ENCODE measurements at regions not wholly inside any gene's neighbourhood (a gene's known extent, or its start where the extent isn't known, plus 50 kb on each side); places are given as distances from the start of the nearest gene placed in this dataset.

DNA sequence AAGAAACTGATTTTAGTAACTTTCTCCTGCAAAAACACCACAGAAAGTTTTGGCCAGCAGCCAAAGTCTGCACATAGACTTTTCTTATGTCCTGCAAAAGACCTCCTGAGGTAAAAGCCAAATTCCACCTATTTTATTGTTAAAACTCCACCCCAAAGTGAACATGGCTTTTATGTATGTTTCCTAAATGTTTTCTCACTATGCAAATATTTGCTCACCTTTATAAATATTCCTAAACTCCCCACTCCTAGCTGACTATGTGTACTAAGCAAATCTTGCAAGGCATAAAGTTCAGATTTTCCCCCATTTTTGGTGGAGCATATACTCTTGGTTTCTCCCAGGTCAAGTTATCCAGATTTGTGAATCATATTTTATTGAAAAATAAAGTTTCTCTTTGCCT lies 446.2 kb downstream of the DNAH5 start:
- H3K9me3 ChIP-seq, result no peaks in the 10 kb centered on the region
- no peaks in the 10 kb centered on the region for H3K27me3 ChIP-seq (replicated peaks; ENCODE audit: insufficient read depth)
- TF ChIP-seq, protein P1, sequence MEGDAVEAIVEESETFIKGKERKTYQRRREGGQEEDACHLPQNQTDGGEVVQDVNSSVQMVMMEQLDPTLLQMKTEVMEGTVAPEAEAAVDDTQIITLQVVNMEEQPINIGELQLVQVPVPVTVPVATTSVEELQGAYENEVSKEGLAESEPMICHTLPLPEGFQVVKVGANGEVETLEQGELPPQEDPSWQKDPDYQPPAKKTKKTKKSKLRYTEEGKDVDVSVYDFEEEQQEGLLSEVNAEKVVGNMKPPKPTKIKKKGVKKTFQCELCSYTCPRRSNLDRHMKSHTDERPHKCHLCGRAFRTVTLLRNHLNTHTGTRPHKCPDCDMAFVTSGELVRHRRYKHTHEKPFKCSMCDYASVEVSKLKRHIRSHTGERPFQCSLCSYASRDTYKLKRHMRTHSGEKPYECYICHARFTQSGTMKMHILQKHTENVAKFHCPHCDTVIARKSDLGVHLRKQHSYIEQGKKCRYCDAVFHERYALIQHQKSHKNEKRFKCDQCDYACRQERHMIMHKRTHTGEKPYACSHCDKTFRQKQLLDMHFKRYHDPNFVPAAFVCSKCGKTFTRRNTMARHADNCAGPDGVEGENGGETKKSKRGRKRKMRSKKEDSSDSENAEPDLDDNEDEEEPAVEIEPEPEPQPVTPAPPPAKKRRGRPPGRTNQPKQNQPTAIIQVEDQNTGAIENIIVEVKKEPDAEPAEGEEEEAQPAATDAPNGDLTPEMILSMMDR (IDR thresholded peaks at IDR 0.05), result no peak
- ATAC-seq (ENCODE audit: insufficient number of reproducible peaks, low FRiP score, low read depth) (no peak), DNase-seq (ENCODE audit: low spot score) (no peak)
- H3K4me3 ChIP-seq, result no peak overlapping the region
- no peak overlapping the region for H3K27ac ChIP-seq
- no peaks in the 10 kb centered on the region for H3K36me3 ChIP-seq
- H3K4me1 ChIP-seq (ENCODE audit: control insufficient read depth in 1 of 2, low read depth in 2 of 2), result no peaks in the 10 kb centered on the region

DNA sequence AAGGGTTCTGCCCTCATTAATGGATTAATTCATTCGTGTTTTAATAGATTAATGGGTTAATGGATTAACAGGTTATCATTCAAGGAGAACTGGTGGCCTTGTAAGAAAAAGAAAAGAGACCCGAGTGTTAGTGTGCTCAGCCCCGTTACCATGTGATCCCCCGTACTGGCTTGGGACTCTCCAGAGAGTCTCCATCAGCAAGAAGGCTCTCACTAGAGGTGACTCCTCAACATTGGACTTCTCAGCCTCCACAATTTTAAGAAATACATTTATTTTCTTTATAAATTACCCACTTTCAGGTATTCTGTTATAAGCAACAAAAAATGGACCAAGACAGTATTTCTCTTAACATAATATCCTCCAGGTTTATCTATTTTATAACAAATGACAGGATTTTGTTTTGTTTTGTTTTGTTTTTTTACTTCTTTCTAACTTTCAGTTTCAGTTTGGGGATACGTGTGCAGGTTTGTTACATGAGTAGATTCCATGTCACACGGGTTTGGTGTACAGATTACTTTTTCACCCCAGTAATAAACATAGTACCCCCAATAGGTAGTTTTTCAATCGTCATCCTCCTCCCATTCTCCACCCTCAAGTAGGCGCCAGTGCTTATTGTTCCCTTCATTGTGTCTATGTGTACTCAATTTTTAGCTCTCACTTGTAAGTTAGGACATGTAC lies 456.1 kb downstream of the DNAH5 start:
- no peak for DNase-seq (ENCODE audit: low spot score)

DNA sequence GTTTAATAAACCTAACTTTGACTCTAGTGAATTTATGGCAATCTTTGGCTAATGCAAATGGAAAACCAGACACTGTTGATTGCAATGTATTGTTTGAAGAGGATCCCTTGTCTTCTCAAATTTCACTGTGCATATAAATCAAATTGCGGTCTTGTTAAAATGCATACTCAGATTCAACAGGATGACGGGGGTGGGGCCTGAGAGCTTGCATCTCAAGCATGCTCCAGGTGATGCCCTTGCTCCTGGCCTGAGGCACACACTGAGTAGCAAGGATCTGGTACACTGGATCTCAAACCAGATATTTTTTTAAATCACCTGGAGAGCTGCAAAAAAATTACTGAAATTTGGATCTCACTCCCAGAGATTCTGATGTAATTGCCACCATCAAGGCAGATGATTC lies 463.7 kb downstream of the DNAH5 start:
- Histone ChIP-seq H3K4me1 (ENCODE audit: control insufficient read depth in 1 of 2, low read depth in 2 of 2) (no peaks in the 10 kb centered on the region), H3K36me3 (no peaks in the 10 kb centered on the region), H3K4me3 (no peak overlapping the region), H3K9me3 (no peaks in the 10 kb centered on the region), H3K27ac (no peak overlapping the region), H3K27me3 (replicated peaks; ENCODE audit: insufficient read depth) (no peaks in the 10 kb centered on the region)
- TF ChIP-seq, protein P1 (IDR thresholded peaks at IDR 0.05), result no peak
- DNase-seq (ENCODE audit: low spot score) (no peak), ATAC-seq (ENCODE audit: insufficient number of reproducible peaks, low FRiP score, low read depth) (no peak)

More for the DNA sequence above, 456.1 kb downstream of the DNAH5 start:
- Histone ChIP-seq H3K27ac (no peak overlapping the region), H3K36me3 (no peaks in the 10 kb centered on the region), H3K9me3 (no peaks in the 10 kb centered on the region), H3K4me1 (ENCODE audit: control insufficient read depth in 1 of 2, low read depth in 2 of 2) (no peaks in the 10 kb centered on the region), H3K27me3 (replicated peaks; ENCODE audit: insufficient read depth) (no peaks in the 10 kb centered on the region), H3K4me3 (no peak overlapping the region)
- TF ChIP-seq, protein P1 (IDR thresholded peaks at IDR 0.05), result no peak
- ATAC-seq (ENCODE audit: insufficient number of reproducible peaks, low FRiP score, low read depth), result no peak

DNA sequence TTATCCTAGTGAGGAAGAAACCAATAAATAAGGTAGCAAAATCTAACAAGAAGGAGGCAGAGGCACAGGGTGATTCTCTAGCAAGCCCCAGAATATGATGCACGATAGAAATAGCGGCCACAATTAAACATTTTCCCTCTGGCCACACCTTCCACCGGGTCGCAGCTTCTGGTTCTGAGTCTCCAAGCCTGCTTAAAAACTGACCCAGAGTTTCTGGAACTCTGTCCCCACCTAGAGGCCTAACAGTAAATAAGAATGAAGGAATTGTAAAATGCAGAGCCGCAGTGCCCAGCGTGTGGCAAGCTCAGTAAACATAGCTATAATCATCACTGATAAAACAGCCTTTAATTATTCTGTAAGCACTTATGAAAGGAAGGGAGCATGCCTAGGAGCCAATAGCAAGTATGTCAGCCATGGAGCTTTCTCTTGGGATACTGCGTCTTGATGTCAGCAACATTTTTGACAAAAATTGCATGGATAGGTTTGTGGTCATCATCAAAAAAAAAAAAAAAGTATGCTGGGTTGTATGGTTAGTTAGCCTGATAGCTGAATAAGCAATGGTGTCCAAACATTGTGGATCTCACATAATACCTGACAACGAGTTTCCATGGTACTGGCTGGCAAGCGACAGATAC lies 465.5 kb downstream of the DNAH5 start:
- Histone ChIP-seq H3K36me3 (no peaks in the 10 kb centered on the region), H3K4me3 (no peak overlapping the region), H3K27me3 (replicated peaks; ENCODE audit: insufficient read depth) (no peaks in the 10 kb centered on the region), H3K9me3 (no peaks in the 10 kb centered on the region), H3K27ac (no peak overlapping the region), H3K4me1 (ENCODE audit: control insufficient read depth in 1 of 2, low read depth in 2 of 2) (no peaks in the 10 kb centered on the region)
- TF ChIP-seq, protein P1 (IDR thresholded peaks at IDR 0.05), result no peak
- no peak for DNase-seq (ENCODE audit: low spot score)
- no peak for ATAC-seq (ENCODE audit: insufficient number of reproducible peaks, low FRiP score, low read depth)

DNA sequence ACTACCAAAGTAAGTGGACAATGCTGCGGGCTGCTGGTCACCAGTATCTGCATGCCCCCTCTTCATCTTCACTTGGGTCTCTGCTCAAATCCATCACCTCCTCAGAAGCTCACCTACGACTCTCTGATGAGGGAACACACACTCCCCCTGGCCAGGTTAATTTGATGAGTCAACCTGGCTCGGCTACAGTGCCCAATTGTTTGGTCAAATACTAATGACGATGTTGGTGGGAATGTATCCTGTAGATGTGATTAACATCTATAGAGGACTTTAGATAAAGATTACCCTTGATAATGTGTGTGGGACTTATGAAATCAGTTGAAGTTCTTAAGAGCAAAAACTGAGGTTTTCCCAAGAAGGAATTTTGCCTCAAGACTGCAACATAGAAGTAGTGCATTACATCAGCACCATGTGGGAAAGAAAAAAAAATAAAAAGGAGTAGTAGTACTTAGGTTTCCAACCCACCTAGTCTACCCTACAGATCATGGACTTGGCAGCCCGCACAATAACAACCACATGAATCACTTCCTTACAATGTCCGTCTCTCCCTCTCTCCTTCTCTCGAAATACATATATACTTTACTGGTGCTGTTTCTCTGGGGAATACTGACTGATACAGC lies 467.3 kb downstream of the DNAH5 start:
- Histone ChIP-seq H3K36me3 (no peaks in the 10 kb centered on the region), H3K27ac (no peak overlapping the region), H3K4me1 (ENCODE audit: control insufficient read depth in 1 of 2, low read depth in 2 of 2) (no peaks in the 10 kb centered on the region), H3K9me3 (no peaks in the 10 kb centered on the region), H3K4me3 (no peak overlapping the region), H3K27me3 (replicated peaks; ENCODE audit: insufficient read depth) (no peaks in the 10 kb centered on the region)
- TF ChIP-seq, protein P1 (IDR thresholded peaks at IDR 0.05), result no peak
- DNase-seq (ENCODE audit: low spot score) (no peak), ATAC-seq (ENCODE audit: insufficient number of reproducible peaks, low FRiP score, low read depth) (no peak)

Data from thoracic aorta (tissue), 2 donors.